ENCODE measurements at regions not wholly inside any gene's neighbourhood (a gene's known extent, or its start where the extent isn't known, plus 50 kb on each side); places are given as distances from the start of the nearest gene placed in this dataset.

GRCh38 chr11:44443836-44444769, 121.4 kb upstream of the CD82 start:
- DNase-seq (ENCODE audit: low spot score in 2 of 2), result no peak
- Histone ChIP-seq H3K27ac (no peak overlapping the region), H3K4me1 (no peaks in the 10 kb centered on the region), H3K4me3 (no peak overlapping the region), H3K27me3 (no peaks in the 10 kb centered on the region), H3K9me3 (peaks cover 0 to 12% (median 0%) of the 10 kb centered on the region in 4 donors), H3K36me3 (no peaks in the 10 kb centered on the region)
- 68 to 69% methylated on average over 28 of the region's 28 CpGs for WGBS, 2 donors
- TF ChIP-seq POLR2A (IDR thresholded peaks at IDR 0.05), result no peak
- no peak for TF ChIP-seq EP300 (IDR thresholded peaks at IDR 0.05)
- TF ChIP-seq CTCF (IDR thresholded peaks at IDR 0.05), result no peak

- Histone ChIP-seq H3K4me1 (no peaks in the 10 kb centered on the region), H3K27ac (no peak overlapping the region), H3K4me3 (no peak overlapping the region), H3K9me3 (peaks cover 0 to 9% (median 0%) of the 10 kb centered on the region in 4 donors), H3K36me3 (no peaks in the 10 kb centered on the region), H3K27me3 (no peaks in the 10 kb centered on the region)
- no peak for TF ChIP-seq POLR2A (IDR thresholded peaks at IDR 0.05)
- TF ChIP-seq EP300 (IDR thresholded peaks at IDR 0.05), result no peak
- TF ChIP-seq CTCF (IDR thresholded peaks at IDR 0.05), result no peak
- no peak for DNase-seq (ENCODE audit: low spot score in 2 of 2)
- WGBS, 2 donors, result 58 to 61% methylated on average over 3 of the region's 3 CpGs
Measured at GRCh38 chr11:44444770-44445321, 120.6 kb upstream of the CD82 start.

GRCh38 chr11:44445500-44446365, 119.7 kb upstream of the CD82 start:
- no peak for TF ChIP-seq POLR2A (IDR thresholded peaks at IDR 0.05)
- TF ChIP-seq EP300 (IDR thresholded peaks at IDR 0.05), result no peak
- no peak for TF ChIP-seq CTCF (IDR thresholded peaks at IDR 0.05)
- DNase-seq (ENCODE audit: low spot score in 2 of 2), result no peak
- Histone ChIP-seq H3K4me1 (no peaks in the 10 kb centered on the region), H3K36me3 (no peaks in the 10 kb centered on the region), H3K27me3 (no peaks in the 10 kb centered on the region), H3K4me3 (no peak overlapping the region), H3K27ac (no peak overlapping the region), H3K9me3 (peaks cover 0 to 7% (median 0%) of the 10 kb centered on the region in 4 donors)
- WGBS, 2 donors, result 50 to 56% methylated on average over 9 of the region's 9 CpGs

GRCh38 chr11:44446366-44446762, 119.1 kb upstream of the CD82 start:
- Histone ChIP-seq H3K4me3 (no peak overlapping the region), H3K9me3 (peaks cover 0 to 7% (median 0%) of the 10 kb centered on the region in 4 donors), H3K36me3 (no peaks in the 10 kb centered on the region), H3K27ac (no peak overlapping the region), H3K4me1 (no peaks in the 10 kb centered on the region), H3K27me3 (no peaks in the 10 kb centered on the region)
- WGBS, 2 donors, result 65 to 69% methylated on average over 4 to 7 of the region's 7 CpGs
- DNase-seq (ENCODE audit: low spot score in 2 of 2), result no peak
- TF ChIP-seq POLR2A (IDR thresholded peaks at IDR 0.05), result no peak
- TF ChIP-seq CTCF (IDR thresholded peaks at IDR 0.05), result no peak
- TF ChIP-seq EP300 (IDR thresholded peaks at IDR 0.05), result no peak

All from tibial nerve (tissue), 4 donors.